ENCODE measurements at regions not wholly inside any gene's neighbourhood (a gene's known extent, or its start where the extent isn't known, plus 50 kb on each side); places are given as distances from the start of the nearest gene placed in this dataset.
"Not testable (repeated sequence)": the region's sequence is repeated elsewhere in the genome, so short reads cannot be mapped to it uniquely, and the experiment has no call there.

GRCh38 chrX:116298956-116299355 is 128.4 kb downstream of the AGTR2 start:
- intact Hi-C loops (cut with DNase I) = no loop called here
- Histone ChIP-seq H3K27ac (no peak overlapping the region), H3K36me3 (no peaks in the 10 kb centered on the region), H3K9me3 (no peaks in the 10 kb centered on the region), H3K4me1 (no peaks in the 10 kb centered on the region), H3K4me3 (no peak overlapping the region), H3K27me3 (peaks cover 0 to 9% (median 2%) of the 10 kb centered on the region in 4 donors)
- no peak for FAIRE-seq
- DNase-seq = no peak
- TF ChIP-seq, protein P1, sequence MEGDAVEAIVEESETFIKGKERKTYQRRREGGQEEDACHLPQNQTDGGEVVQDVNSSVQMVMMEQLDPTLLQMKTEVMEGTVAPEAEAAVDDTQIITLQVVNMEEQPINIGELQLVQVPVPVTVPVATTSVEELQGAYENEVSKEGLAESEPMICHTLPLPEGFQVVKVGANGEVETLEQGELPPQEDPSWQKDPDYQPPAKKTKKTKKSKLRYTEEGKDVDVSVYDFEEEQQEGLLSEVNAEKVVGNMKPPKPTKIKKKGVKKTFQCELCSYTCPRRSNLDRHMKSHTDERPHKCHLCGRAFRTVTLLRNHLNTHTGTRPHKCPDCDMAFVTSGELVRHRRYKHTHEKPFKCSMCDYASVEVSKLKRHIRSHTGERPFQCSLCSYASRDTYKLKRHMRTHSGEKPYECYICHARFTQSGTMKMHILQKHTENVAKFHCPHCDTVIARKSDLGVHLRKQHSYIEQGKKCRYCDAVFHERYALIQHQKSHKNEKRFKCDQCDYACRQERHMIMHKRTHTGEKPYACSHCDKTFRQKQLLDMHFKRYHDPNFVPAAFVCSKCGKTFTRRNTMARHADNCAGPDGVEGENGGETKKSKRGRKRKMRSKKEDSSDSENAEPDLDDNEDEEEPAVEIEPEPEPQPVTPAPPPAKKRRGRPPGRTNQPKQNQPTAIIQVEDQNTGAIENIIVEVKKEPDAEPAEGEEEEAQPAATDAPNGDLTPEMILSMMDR (IDR thresholded peaks at IDR 0.05) = no peak
- 59 to 78% methylated on average over 3 of the region's 3 CpGs for WGBS, 2 donors
- no peak for ATAC-seq

GRCh38 chrX:116306218-116306617 is 130.2 kb upstream of the SLC6A14 start:
- Histone ChIP-seq H3K9me3 (no peaks in the 10 kb centered on the region), H3K27me3 (peaks cover 0 to 8% (median 0%) of the 10 kb centered on the region in 4 donors), H3K36me3 (no peaks in the 10 kb centered on the region), H3K4me3 (no peak overlapping the region), H3K4me1 (no peaks in the 10 kb centered on the region), H3K27ac (no peak overlapping the region)
- peak in 2 of 4 donors; percentile 69 to 85 for ATAC-seq
- WGBS, 2 donors = 34 to 75% methylated on average over 2 of the region's 2 CpGs
- intact Hi-C loops (cut with DNase I) = no loop called here
- TF ChIP-seq, protein P1 (IDR thresholded peaks at IDR 0.05) = no peak
- peak in 2 of 6 donors; percentile 20 to 50 for DNase-seq
- FAIRE-seq = no peak

DNA sequence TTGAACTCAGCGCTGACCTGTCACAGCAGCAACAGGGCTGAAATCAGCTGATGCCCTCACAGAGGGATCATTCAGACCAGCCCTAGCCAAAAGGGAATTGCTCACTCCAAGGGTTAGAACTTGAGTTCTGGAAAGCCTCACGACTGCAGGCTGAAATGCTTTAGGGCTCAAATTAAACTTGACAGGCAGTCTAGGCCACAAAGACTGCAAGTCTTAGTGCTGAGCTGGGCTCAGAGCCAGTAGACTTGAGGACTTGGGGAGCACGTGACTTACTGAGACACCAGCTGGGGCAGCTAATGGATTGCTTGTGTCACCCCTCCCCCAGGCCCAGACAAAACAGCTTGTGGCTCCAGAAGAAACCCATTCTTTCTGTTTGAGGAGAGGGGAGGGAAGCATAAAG is 119.0 kb upstream of the SLC6A14 start:
- H3K27ac ChIP-seq = no peak overlapping the region
- 51 to 63% methylated on average over 3 of the region's 3 CpGs for WGBS, 2 donors
- no peaks in the 10 kb centered on the region for H3K9me3 ChIP-seq
- DNase-seq (peak in 1 of 6 donors; percentile 17), FAIRE-seq (peak; percentile 5), ATAC-seq (peak in 2 of 4 donors; percentile 29 to 48)
- TF ChIP-seq, protein P1 (IDR thresholded peaks at IDR 0.05) = no peak
- no peaks in the 10 kb centered on the region for H3K36me3 ChIP-seq
- no peaks in the 10 kb centered on the region for H3K27me3 ChIP-seq
- no peaks in the 10 kb centered on the region for H3K4me1 ChIP-seq
- intact Hi-C loops (cut with DNase I) = no loop called here
- no peak overlapping the region for H3K4me3 ChIP-seq

GRCh38 chrX:116318672-116319071 is 117.7 kb upstream of the SLC6A14 start:
- H3K4me3 ChIP-seq = no peak overlapping the region
- H3K27me3 ChIP-seq = no peaks in the 10 kb centered on the region
- TF ChIP-seq, protein P1 (IDR thresholded peaks at IDR 0.05) = no peak
- H3K9me3 ChIP-seq = no peaks in the 10 kb centered on the region
- H3K36me3 ChIP-seq = no peaks in the 10 kb centered on the region
- H3K4me1 ChIP-seq = no peaks in the 10 kb centered on the region
- no peak for FAIRE-seq
- no peak for DNase-seq
- WGBS, 2 donors = 96 to 100% methylated on average over 1 of the region's 1 CpG
- intact Hi-C loops (cut with DNase I) = no loop called here
- no peak overlapping the region for H3K27ac ChIP-seq
- no peak for ATAC-seq

DNA sequence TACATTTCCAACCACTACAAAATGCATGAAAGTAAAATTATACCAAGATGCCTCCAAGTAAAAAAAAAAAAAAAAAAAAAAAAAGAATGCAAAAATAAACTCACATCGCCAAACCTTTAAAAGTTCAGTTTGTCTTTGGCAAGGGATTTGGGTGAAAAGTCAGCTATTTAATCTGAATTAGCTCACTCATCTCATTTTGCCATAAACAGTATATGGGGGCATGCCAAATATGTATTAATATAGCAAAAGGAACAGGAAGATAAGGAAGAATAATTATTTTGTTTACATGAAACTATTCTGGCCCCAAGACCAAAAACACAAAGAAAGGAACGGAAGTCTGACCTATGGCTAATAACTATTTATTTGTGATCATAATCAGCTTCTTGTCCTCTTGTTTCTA is 114.7 kb upstream of the SLC6A14 start:
- Histone ChIP-seq H3K9me3 (no peaks in the 10 kb centered on the region), H3K27me3 (no peaks in the 10 kb centered on the region), H3K4me3 (no peak overlapping the region), H3K4me1 (no peaks in the 10 kb centered on the region), H3K36me3 (no peaks in the 10 kb centered on the region), H3K27ac (no peak overlapping the region)
- ATAC-seq = no peak
- TF ChIP-seq, protein P1 (IDR thresholded peaks at IDR 0.05) = no peak
- no peak for DNase-seq
- 76 to 78% methylated on average over 2 of the region's 2 CpGs for WGBS, 2 donors
- peak; percentile 56 for FAIRE-seq
- intact Hi-C loops (cut with DNase I) = no loop called here

GRCh38 chrX:116332026-116332425 is 104.4 kb upstream of the SLC6A14 start:
- ATAC-seq; DNase-seq; H3K4me3 ChIP-seq; intact Hi-C loops (cut with DNase I); H3K27ac ChIP-seq; H3K9me3 ChIP-seq; H3K4me1 ChIP-seq; H3K36me3 ChIP-seq; H3K27me3 ChIP-seq; FAIRE-seq: not testable (repeated sequence)
- 45 to 48% methylated on average over 7 of the region's 7 CpGs for WGBS, 2 donors

DNA sequence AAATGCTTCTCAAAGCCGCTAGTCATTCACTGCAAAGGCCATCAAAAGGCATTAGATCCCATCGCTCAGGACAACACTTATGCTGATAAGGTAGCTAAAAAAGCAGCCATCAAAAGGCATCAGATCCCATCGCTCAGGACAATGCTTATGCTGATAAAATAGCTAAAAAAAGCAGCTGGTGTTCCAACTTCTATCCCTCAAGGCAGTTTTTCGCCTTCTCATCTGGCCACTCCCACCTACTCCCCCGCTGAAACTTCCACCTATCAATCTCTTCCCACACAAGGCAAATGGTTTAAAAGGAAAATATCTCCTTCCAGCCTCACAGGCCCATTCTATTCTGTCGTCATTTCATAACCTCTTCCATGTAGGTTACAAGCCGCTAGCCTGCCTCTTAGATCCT is 101.6 kb upstream of the SLC6A14 start:
- ATAC-seq = not testable (repeated sequence)

More for the DNA sequence above, 101.6 kb upstream of the SLC6A14 start:
- H3K4me1 ChIP-seq; DNase-seq; FAIRE-seq; H3K4me3 ChIP-seq; H3K9me3 ChIP-seq; intact Hi-C loops (cut with DNase I); H3K27me3 ChIP-seq; H3K27ac ChIP-seq; H3K36me3 ChIP-seq: not testable (repeated sequence)
- WGBS, 2 donors = 30 to 50% methylated on average over 7 of the region's 7 CpGs
